Erythroblast (primary cell): ENCODE measurements at regions not wholly inside any gene's neighbourhood (a gene's known extent, or its start where the extent isn't known, plus 50 kb on each side); places are given as distances from the start of the nearest gene placed in this dataset.

Source experiments
- GATA1 ChIP-seq: IDR thresholded peaks from 2 replicates; pipeline ENCODE4 v1.6.1; 2011; ENCODE audit warnings: low read depth, mild to moderate bottlenecking, control low read depth, low read length, moderate library complexity
- POLR2A ChIP-seq: IDR thresholded peaks from 2 replicates; pipeline ENCODE4 v1.6.1; 2011; ENCODE audit warnings: mild to moderate bottlenecking, low read length

DNA sequence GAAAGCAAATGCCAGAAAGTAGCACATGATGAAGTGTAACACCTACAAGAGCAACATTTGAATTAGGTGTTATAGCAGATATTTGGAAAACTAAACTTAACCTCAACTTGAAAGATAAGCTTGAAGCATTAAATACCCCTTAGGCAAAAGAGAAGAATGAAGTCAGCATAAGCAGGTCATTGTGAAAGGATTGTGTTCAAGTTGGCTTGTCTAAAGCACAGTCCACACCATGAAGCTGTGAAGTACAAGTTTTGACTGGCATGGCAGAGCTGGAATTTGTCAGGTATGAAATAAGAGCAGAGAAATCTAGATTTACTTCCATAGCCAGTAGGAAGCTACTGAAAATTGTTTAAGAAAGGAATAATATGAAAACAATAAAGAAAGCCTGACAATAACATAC, 480.3 kb upstream of the POT1 start:
- no peak for TF ChIP-seq POLR2A
- no peak for TF ChIP-seq GATA1
